ENCODE measurements at regions not wholly inside any gene's neighbourhood (a gene's known extent, or its start where the extent isn't known, plus 50 kb on each side); places are given as distances from the start of the nearest gene placed in this dataset.
"Not testable (repeated sequence)": the region's sequence is repeated elsewhere in the genome, so short reads cannot be mapped to it uniquely, and the experiment has no call there.

DNA sequence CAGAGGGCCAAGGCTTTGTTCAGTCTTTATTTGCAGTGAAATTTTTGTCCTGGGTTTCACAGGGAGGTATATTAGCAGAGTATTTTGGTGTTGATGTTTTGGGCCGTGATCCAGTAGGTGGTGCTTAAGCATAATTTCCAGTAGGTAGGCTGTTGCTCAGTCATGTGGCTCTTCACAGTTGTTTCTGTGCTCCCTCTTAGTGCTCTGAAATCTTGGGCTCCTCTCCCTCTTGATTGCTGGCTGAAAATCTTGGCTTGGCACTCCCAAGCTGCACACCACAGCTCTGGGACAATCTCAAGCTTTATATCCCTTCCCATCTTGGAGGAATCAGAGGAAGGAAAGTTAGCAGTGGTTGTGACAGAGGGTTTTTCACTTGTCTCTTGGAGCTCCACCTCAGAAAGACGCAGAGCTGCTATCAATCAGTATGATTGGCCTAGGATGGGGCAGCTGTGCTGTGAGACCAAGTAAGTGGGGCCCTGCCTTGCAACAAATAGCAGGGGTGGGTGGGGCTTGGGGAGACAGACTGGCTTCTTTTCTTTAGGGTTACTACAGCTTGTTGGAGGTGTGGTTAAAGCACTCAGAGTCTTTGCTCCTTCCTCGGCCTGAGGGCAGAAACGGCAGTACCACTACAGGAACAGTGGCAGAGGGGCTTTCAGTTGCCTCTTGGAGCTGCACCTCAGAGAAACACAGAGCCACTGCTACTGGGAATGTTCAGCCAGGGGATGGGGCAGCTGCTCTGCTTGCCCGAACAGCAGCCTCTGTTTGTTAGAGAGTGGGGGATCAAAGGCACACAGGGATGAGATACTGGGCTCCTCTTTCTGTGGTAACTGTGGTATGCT, 627.0 kb downstream of the SI start:
- Mint-ChIP-seq H3K4me3 (no peak overlapping the region), H3K4me1 (ENCODE audit: low read depth) (no peaks in the 10 kb centered on the region), H3K9me3 (peaks cover 27% of the 10 kb centered on the region), H3K27me3 (ENCODE audit: low read depth) (no peaks in the 10 kb centered on the region), H3K36me3 (ENCODE audit: insufficient read depth) (no peaks in the 10 kb centered on the region)
- no peak for DNase-seq
- no peak for ATAC-seq

DNA sequence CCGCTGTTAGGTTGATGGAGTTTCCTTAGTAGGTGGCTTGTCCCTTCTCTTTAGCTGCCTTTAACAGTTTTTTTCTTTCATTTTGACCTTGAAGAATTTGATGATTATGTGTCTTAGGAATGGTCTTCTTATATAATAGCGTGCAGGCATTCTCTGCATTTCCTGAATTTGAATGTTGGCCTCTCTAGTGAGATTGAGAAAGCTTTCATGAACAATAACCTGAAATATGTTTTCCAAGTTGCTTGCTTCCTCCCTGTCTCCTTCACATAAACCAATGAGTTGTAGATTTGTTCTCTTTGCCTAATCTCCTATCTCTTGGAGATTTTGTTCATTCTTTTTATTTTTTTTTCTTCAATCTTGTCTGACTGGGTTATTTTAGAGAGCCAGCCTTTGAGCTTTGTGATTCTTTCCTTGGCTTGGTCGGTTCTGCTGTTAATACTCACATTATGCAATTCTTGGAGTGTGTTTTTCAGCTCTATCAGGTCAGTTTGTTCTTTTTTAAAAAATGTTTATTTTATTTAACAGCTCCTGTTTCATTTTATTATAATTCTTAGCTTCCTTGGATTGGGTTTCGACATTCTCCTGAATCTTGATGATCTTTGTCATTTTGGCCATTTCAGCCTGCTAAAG, 627.9 kb downstream of the SI start:
- H3K4me1 Mint-ChIP-seq (ENCODE audit: low read depth): no peaks in the 10 kb centered on the region
- H3K9me3 Mint-ChIP-seq: peaks cover 31% of the 10 kb centered on the region
- no peak for DNase-seq
- no peaks in the 10 kb centered on the region for H3K27me3 Mint-ChIP-seq (ENCODE audit: low read depth)
- H3K36me3 Mint-ChIP-seq (ENCODE audit: insufficient read depth): no peaks in the 10 kb centered on the region
- ATAC-seq: no peak
- H3K4me3 Mint-ChIP-seq: no peak overlapping the region

DNA sequence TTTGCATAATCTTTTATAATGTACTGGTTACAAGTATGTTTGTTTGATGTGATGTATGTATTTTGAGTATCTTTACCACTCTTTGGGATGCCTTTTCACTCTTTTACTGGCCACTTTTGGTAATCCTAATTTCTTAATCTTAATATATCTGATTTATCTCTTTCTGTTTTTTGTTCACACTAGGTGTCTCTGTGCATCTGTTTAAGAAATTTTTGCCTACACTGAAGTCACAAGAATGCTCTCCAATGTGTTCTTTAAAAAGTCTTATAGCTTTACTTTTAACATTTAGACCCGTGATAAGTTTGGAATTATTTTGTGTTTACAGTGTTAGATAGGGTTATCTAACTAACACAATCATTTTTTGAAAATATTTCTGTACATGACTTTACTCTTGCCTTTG, 659.1 kb downstream of the SI start:
- Mint-ChIP-seq H3K4me1 (ENCODE audit: low read depth) (no peaks in the 10 kb centered on the region), H3K4me3 (no peak overlapping the region), H3K9me3 (peaks cover 12% of the 10 kb centered on the region), H3K27me3 (ENCODE audit: low read depth) (no peaks in the 10 kb centered on the region), H3K36me3 (ENCODE audit: insufficient read depth) (no peaks in the 10 kb centered on the region)
- no peak for DNase-seq
- ATAC-seq: no peak

DNA sequence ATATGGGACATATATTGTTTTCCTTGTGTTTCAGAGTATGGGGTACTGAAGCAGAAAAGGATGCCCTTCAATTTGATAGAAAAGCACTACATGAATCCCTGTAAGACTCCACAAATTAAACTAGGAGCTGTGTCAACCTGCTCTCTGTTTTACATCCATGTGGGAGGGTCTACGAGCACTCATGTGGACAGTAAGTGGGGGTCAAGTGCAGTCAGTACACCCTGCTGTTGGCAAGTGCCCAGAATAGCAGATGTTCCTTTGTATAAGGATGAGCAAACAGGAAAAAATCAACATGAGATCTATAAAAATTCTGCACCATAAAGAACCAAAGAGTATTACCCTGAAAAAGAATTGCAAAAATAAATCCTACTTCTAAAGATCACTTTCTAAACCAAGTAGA, 659.9 kb downstream of the SI start:
- Mint-ChIP-seq H3K4me3 (no peak overlapping the region), H3K9me3 (peaks cover 13% of the 10 kb centered on the region), H3K27me3 (ENCODE audit: low read depth) (no peaks in the 10 kb centered on the region), H3K4me1 (ENCODE audit: low read depth) (no peaks in the 10 kb centered on the region), H3K36me3 (ENCODE audit: insufficient read depth) (no peaks in the 10 kb centered on the region)
- no peak for ATAC-seq
- DNase-seq: no peak

DNA sequence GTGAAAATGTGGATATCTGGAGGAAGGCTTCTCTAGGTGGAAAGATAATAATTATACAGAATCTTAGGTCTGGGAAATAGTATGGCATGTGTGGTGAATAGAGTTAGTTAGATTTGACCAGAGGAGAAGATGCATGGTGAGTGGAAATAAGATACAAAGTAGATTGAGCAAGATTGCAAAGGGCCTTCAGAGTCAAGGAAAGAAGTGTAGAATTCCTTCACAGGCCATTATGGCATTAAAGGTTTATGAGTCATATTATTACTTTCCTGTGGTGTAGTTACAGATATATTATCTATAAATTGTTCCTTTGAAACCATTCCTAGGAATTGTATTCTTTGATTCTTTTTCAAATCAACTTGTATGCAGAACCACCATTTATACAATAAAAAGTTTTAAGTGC, 660.3 kb downstream of the SI start:
- no peaks in the 10 kb centered on the region for H3K36me3 Mint-ChIP-seq (ENCODE audit: insufficient read depth)
- ATAC-seq (no peak), DNase-seq (no peak)
- H3K27me3 Mint-ChIP-seq (ENCODE audit: low read depth): no peaks in the 10 kb centered on the region
- peaks cover 13% of the 10 kb centered on the region for H3K9me3 Mint-ChIP-seq
- no peaks in the 10 kb centered on the region for H3K4me1 Mint-ChIP-seq (ENCODE audit: low read depth)
- H3K4me3 Mint-ChIP-seq: no peak overlapping the region

DNA sequence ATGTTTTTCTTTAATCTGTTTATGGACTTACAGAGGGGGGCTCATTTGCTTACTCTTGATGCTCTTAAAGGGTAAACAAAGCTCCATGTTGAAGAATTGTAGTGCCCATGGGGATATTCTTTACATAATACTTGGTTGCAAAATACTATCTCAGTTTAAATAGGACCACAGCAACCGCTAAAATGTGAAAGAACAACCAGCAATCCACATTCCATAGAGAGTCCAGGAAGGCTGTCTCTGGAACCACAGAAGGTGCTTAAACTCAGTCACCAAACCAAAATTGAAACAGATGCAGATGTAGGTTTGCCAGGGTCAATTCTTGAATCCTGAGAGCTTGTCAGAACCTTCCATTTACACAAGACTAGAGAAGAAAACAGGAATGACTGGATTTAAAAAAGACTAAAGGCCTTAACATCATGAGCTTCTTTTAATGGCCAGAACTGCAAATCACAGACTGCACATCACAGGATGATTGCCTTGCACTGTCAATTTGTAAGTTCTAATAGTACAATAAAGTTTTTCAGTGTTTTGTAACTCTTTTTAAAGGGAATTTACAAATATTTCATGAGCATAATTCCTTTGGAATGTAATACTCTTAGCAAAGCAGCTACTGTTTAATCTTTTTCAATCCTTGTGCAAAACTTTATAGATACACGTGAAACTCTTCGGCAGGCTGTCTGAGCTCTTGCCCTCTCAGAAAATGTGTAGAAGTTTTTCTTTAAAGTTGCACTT, 661.6 kb downstream of the SI start:
- H3K4me3 Mint-ChIP-seq: no peak overlapping the region
- ATAC-seq (no peak), DNase-seq (no peak)
- H3K36me3 Mint-ChIP-seq (ENCODE audit: insufficient read depth): no peaks in the 10 kb centered on the region
- no peaks in the 10 kb centered on the region for H3K27me3 Mint-ChIP-seq (ENCODE audit: low read depth)
- H3K9me3 Mint-ChIP-seq: peaks cover 14% of the 10 kb centered on the region
- H3K4me1 Mint-ChIP-seq (ENCODE audit: low read depth): no peaks in the 10 kb centered on the region

DNA sequence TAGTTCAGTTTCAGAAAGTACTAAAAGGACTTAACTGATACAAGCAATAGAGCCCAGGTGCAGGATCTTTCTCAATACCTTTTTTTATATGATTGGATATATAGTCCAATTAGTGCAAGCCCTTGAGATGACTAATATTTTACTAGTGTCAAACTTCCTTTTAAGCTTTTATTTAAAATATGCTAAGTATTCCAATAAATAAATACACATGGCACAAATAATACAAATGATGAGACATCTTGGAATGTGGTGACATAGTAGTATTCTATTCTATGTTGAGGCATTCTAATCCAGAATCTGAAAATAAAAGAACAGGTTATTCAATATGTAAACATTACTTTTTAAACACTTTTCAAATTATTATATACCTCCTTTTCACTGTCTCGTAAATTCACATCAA, 670.0 kb downstream of the SI start:
- Mint-ChIP-seq H3K9me3 (peaks cover 9% of the 10 kb centered on the region), H3K36me3 (ENCODE audit: insufficient read depth) (no peaks in the 10 kb centered on the region)

DNA sequence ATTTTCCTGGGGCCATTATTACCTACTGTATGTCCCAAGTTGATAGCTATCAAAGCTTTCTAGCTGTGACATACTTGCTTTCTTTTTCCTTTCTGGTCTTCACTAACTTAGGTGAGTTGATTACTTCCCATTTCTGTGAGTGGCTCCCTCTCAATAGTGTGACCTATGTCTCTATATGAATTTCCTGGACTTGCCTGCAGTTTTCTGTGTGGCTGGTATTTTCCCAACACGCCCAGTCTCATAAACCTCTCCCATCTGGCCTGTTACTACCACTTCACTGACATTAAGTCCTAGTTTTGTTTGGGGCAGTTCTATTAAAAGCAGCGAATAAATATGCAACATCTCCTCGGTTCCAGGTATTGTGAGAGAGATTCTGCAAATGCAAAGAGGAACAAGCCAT, 671.2 kb downstream of the SI start:
- DNase-seq (no peak), ATAC-seq (no peak)
- Mint-ChIP-seq H3K4me3 (no peak overlapping the region), H3K4me1 (ENCODE audit: low read depth) (no peaks in the 10 kb centered on the region), H3K36me3 (ENCODE audit: insufficient read depth) (no peaks in the 10 kb centered on the region), H3K27me3 (ENCODE audit: low read depth) (no peaks in the 10 kb centered on the region), H3K9me3 (peaks cover 8% of the 10 kb centered on the region)

More for the DNA sequence above, 670.0 kb downstream of the SI start:
- ATAC-seq (no peak), DNase-seq (no peak)
- no peaks in the 10 kb centered on the region for H3K27me3 Mint-ChIP-seq (ENCODE audit: low read depth)
- no peaks in the 10 kb centered on the region for H3K4me1 Mint-ChIP-seq (ENCODE audit: low read depth)
- H3K4me3 Mint-ChIP-seq: no peak overlapping the region

DNA sequence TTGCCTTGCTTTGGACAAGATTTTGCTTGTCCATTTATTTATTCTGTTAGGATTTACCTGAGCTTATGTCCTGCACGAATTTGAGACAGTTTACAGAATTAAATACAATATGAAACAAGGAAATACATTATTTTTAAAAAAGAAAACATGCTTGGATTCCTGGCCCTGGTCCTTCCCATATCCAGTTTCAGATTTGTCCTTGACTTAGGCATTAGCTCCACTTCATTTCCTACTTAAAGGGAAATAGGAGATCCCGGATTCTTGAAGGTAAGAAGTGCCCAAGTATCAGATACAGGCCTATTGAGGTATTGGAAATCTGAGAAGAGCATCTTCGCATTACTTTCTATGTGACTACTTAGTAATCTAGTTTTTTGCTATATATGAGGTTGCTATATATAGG, 672.0 kb downstream of the SI start:
- Mint-ChIP-seq H3K27me3 (ENCODE audit: low read depth) (no peaks in the 10 kb centered on the region), H3K4me1 (ENCODE audit: low read depth) (no peaks in the 10 kb centered on the region), H3K9me3 (peaks cover 8% of the 10 kb centered on the region), H3K36me3 (ENCODE audit: insufficient read depth) (no peaks in the 10 kb centered on the region), H3K4me3 (no peak overlapping the region)
- DNase-seq (no peak), ATAC-seq (no peak)

DNA sequence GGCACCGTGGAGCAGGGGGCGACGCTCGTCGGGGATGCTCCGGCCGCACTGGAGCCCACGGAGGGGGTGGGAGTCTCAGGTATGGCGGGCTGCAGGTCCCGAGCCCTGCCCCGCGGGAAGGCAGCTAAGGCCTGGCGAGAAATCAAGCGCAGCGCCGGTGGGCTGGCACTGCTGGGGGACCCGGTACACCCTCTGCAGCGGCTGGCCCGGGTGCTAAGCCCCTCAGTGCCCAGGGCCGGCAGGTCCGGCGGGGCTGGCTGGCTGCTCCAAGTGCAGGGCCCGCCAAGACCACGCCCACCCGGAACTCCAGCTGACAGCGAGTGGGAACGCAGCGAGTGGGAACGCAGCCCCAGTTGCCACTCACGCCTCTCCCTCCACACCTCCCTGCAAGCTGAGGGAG, 676.4 kb downstream of the SI start:
- H3K4me1 Mint-ChIP-seq (ENCODE audit: low read depth): no peaks in the 10 kb centered on the region
- H3K9me3 Mint-ChIP-seq: peaks cover 9% of the 10 kb centered on the region
- no peak overlapping the region for H3K4me3 Mint-ChIP-seq
- no peaks in the 10 kb centered on the region for H3K36me3 Mint-ChIP-seq (ENCODE audit: insufficient read depth)
- H3K27me3 Mint-ChIP-seq (ENCODE audit: low read depth): no peaks in the 10 kb centered on the region
- DNase-seq: no peak
- no peak for ATAC-seq

DNA sequence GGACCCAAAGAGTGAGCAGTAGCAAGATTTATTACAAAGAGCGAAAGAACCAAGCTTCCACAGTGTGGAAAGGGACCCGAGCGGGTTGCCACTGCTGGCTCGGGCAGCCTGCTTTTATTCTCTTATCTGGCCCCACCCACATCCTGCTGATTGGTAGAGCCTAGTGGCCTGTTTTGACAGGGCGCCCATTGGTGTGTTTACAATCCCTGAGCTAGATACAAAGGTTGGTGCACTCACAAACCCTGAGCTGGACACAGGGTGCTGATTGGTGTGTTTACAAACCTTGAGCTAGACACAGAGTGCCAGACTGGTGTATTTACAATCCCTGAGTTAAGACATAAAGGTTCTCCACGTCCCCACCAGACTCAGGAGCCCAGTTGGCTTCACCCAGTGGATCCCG, 676.9 kb downstream of the SI start:
- not testable (repeated sequence) for ATAC-seq; H3K4me3 Mint-ChIP-seq; H3K27me3 Mint-ChIP-seq (ENCODE audit: low read depth); DNase-seq; H3K4me1 Mint-ChIP-seq (ENCODE audit: low read depth); H3K36me3 Mint-ChIP-seq (ENCODE audit: insufficient read depth); H3K9me3 Mint-ChIP-seq

DNA sequence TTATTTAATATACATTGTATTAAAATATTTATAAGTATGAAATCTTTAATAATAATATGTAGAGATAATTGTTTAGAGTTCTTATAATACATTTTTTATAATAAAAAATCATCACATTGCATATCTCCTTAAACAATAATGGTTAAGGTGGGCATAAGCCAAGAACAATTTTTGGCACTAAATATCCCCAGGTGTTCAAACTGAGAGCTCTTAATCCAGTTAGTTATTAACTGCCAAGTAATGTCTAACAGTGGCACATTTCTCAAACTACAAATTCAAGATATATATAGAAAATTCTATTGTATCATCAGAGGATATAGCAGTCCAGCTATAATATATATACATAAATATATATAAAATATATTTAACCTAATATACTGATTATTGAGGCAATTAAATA, 680.8 kb downstream of the SI start:
- DNase-seq: no peak

DNA sequence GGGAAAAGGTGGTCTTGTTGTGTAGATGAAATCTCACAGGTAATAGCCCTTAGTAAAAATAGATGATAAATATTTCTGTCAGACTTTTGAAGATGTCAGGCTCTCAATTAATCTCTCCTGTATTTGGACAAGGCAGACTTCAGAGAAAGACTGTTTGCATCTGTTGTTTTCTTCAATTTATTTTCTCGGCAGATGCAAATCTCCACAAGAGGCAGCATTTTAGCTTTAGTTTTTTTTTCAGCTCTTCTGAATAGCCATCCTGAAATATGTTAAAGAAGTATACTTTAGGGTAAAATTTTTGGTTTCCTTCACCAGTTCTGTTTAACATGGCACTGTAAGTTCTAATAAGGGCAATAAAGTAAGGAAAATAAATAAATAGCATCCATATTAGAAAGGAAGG, 685.1 kb downstream of the SI start:
- Mint-ChIP-seq H3K4me1 (ENCODE audit: low read depth) (no peaks in the 10 kb centered on the region), H3K4me3 (no peak overlapping the region), H3K9me3 (peaks cover 9% of the 10 kb centered on the region), H3K36me3 (ENCODE audit: insufficient read depth) (no peaks in the 10 kb centered on the region), H3K27me3 (ENCODE audit: low read depth) (no peaks in the 10 kb centered on the region)
- ATAC-seq (no peak), DNase-seq (no peak)

More for the DNA sequence above, 680.8 kb downstream of the SI start:
- no peak for ATAC-seq
- H3K9me3 Mint-ChIP-seq: peaks cover 17% of the 10 kb centered on the region
- no peaks in the 10 kb centered on the region for H3K4me1 Mint-ChIP-seq (ENCODE audit: low read depth)
- H3K27me3 Mint-ChIP-seq (ENCODE audit: low read depth): no peaks in the 10 kb centered on the region
- H3K4me3 Mint-ChIP-seq: no peak overlapping the region
- H3K36me3 Mint-ChIP-seq (ENCODE audit: insufficient read depth): no peaks in the 10 kb centered on the region

DNA sequence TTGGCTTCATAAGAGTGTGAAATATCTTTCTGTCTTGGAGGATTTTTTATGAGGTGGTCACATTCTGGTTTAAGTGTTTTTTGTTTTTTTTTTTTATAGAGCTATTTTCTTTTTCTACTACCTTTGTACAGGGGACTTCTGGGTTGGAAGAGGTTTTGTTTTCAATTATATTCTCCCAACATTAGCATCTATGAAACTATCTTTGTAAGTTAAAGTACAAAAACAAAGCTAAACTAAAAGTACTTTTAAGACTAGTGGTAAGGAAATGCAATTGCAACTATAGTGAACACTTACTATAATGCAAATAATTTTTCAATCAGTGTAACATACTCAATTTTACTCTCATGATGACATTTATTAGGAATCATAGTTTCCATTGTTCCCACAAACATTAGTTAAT, 688.2 kb downstream of the SI start:
- H3K4me1 Mint-ChIP-seq (ENCODE audit: low read depth): no peaks in the 10 kb centered on the region
- DNase-seq (no peak), ATAC-seq (no peak)
- no peak overlapping the region for H3K4me3 Mint-ChIP-seq
- no peaks in the 10 kb centered on the region for H3K27me3 Mint-ChIP-seq (ENCODE audit: low read depth)
- peaks cover 7% of the 10 kb centered on the region for H3K9me3 Mint-ChIP-seq
- no peaks in the 10 kb centered on the region for H3K36me3 Mint-ChIP-seq (ENCODE audit: insufficient read depth)

DNA sequence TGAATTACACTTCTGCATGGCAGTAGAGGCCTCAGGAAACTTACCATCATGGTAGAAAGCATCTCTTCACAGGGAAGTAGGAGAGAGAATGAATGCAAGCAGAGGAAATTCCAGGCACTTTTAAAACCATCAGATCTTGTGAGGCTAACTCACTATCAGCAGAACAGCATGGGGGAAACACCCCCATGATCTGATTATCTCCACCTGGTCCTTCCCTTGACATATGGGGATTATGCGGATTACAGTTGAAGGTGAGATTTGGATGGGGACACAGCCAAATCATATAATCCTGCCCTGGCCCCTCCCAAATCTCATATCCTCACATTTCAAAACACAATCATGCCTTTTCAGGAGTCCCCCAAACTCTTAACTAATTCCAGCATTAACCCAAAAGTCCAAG, 691.1 kb downstream of the SI start:
- ATAC-seq (no peak), DNase-seq (no peak)
- Mint-ChIP-seq H3K36me3 (ENCODE audit: insufficient read depth) (no peaks in the 10 kb centered on the region), H3K4me3 (no peak overlapping the region), H3K9me3 (peaks cover 2% of the 10 kb centered on the region), H3K27me3 (ENCODE audit: low read depth) (no peaks in the 10 kb centered on the region), H3K4me1 (ENCODE audit: low read depth) (no peaks in the 10 kb centered on the region)

Measured in activated T-cell treated with anti-CD3 and anti-CD28 coated beads, Interleukin-2, amount 50 U/mL, for 4 hours (primary cell).